ENCODE measurements at regions not wholly inside any gene's neighbourhood (a gene's known extent, or its start where the extent isn't known, plus 50 kb on each side); places are given as distances from the start of the nearest gene placed in this dataset.
"Not testable (repeated sequence)": the region's sequence is repeated elsewhere in the genome, so short reads cannot be mapped to it uniquely, and the experiment has no call there.

DNA sequence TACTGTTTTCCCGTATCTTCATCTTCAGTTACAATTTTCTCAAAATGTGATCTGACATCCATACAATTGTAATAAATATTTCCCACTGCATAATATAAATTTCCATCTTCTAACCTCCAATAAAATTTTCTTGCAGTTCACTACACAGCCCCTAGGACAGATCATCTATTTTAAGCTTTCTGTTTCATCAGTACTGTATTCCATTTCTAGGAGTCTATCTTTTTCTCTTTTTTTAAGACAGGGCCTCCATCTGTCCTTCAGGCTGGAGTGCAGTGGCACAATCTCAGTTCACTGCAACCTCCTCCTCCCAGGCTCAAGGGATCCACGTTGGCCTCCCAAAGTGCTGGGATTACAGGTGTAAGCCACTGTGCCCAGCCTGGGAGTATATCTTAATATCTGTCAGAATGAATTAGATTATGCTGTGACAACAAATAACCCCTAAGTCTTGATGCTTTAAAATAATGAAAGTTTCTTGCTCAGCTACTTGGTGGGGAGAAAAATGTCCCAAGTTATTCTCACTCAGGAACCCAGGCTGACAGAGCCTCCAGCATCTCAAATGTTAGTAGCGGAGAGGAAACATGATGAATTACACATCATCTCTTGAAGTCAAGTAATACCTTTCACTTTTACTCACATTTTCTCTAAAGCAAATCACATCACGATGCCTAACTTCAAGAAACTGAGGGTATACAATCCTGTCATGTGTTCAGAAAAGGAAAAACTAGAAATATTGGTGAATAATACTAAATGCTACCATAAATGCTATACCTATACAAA lies 92.2 kb downstream of the BUD13 start:
- no peak for DNase-seq (ENCODE audit: low read depth in 1 of 2, low spot score in 1 of 2)
- 6% methylated on average over 4 of the region's 4 CpGs for WGBS (ENCODE audit: missing lambda C conversion rate)
- H3K27ac ChIP-seq: no peak overlapping the region
- no peak overlapping the region for H3K4me3 ChIP-seq
- no peak overlapping the region for H3K4me2 ChIP-seq
- ChIA-PET POLR2A (no interaction called here), CTCF (no interaction called here)
- no peak for FAIRE-seq
- ATAC-seq: no peak
- no peaks in the 10 kb centered on the region; the same call in 2 of the 3 replicates for H3K9me3 ChIP-seq
- no peaks in the 10 kb centered on the region for H3K4me1 ChIP-seq
- TF ChIP-seq CHD2 (IDR thresholded peaks at IDR 0.05; ENCODE audit: low read length, partially characterized antibody): no peak
- TF ChIP-seq CHD4 (IDR thresholded peaks at IDR 0.05; ENCODE audit: borderline replicate concordance): no peak
- TF ChIP-seq, protein P1, sequence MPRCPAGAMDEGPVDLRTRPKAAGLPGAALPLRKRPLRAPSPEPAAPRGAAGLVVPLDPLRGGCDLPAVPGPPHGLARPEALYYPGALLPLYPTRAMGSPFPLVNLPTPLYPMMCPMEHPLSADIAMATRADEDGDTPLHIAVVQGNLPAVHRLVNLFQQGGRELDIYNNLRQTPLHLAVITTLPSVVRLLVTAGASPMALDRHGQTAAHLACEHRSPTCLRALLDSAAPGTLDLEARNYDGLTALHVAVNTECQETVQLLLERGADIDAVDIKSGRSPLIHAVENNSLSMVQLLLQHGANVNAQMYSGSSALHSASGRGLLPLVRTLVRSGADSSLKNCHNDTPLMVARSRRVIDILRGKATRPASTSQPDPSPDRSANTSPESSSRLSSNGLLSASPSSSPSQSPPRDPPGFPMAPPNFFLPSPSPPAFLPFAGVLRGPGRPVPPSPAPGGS (IDR thresholded peaks at IDR 0.05): no peak
- no peak for TF ChIP-seq SMC3 (IDR thresholded peaks at IDR 0.05)
- no peak for TF ChIP-seq TP53 (CRISPR knock-in tag; IDR thresholded peaks at IDR 0.05)
- TF ChIP-seq ESRRA (IDR thresholded peaks at IDR 0.05; ENCODE audit: borderline replicate concordance, low read length): no peak
- TF ChIP-seq CBX2 (IDR thresholded peaks at IDR 0.05; ENCODE audit: borderline replicate concordance, low read depth): no peak
- no peak for TF ChIP-seq RNF2 (IDR thresholded peaks at IDR 0.05; ENCODE audit: borderline replicate concordance, low read depth)
- TF ChIP-seq RAD21 (conservative IDR thresholded peaks at IDR 0.05 in 1 of 2, IDR thresholded peaks at IDR 0.05 in 1 of 2): no peak
- no peak for TF ChIP-seq GATA3 (IDR thresholded peaks at IDR 0.05; ENCODE audit: borderline replicate concordance)
- no peak for TF ChIP-seq EP300 (IDR thresholded peaks at IDR 0.05)

DNA sequence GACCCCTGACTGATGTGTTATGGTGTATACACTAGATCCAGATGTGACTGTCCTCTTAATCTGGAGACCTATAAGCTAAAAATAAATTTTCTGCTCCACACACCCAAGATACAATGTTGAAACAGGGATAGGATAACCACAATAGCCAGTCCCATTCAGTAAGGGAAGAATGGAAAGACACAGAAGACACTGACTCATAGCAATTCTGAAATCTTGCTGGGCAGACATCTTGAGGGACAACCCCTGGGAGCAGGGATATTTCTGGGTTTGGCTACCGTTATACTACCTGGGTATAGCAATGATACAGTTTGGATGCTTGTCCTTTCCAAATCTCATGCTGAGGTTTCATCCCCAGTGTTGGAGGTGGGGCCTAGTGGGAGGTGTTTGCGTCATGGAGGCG lies 93.9 kb downstream of the BUD13 start:
- no peaks in the 10 kb centered on the region for H3K4me1 ChIP-seq
- ATAC-seq (no peak), FAIRE-seq (no peak), DNase-seq (ENCODE audit: low read depth in 1 of 2, low spot score in 1 of 2) (no peak)
- no peak overlapping the region for H3K4me2 ChIP-seq
- H3K4me3 ChIP-seq: no peak overlapping the region
- WGBS (ENCODE audit: missing lambda C conversion rate): 29% methylated on average over 3 of the region's 3 CpGs
- H3K9me3 ChIP-seq: no peaks in the 10 kb centered on the region; the same call in 2 of the 3 replicates
- CTCF ChIA-PET: no interaction called here
- no peak for TF ChIP-seq EHMT2 (IDR thresholded peaks at IDR 0.05; ENCODE audit: low read depth)
- TF ChIP-seq MAZ (IDR thresholded peaks at IDR 0.05; ENCODE audit: borderline replicate concordance, low read depth, low read length): no peak
- no peak for TF ChIP-seq RCOR1 (IDR thresholded peaks at IDR 0.05; ENCODE audit: low read depth, low read length)
- no peak for TF ChIP-seq CHD4 (IDR thresholded peaks at IDR 0.05; ENCODE audit: borderline replicate concordance)
- TF ChIP-seq KDM1A (IDR thresholded peaks at IDR 0.05; ENCODE audit: low read depth): no peak
- POLR2A ChIA-PET: no interaction called here
- no peak overlapping the region for H3K27ac ChIP-seq

DNA sequence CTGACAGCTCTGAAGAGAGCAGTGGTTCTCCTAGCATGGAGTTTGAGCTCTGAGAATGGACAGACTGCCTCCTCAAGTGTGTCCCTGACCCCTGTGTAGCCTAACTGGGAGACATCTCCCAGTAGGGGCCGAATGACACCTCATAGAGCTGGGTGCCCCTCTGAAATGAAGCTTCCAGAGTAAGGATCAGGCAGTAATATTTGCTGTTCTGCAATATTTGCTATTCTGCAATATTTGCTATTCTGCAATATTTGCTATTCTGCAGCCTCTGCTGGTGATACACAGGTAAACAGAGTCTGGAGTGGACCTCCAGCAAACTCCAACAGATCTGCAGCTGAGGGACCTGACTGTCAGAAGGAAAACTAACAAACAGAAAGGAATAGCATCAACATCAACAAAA lies 105.5 kb downstream of the BUD13 start:
- H3K4me1 ChIP-seq; H3K4me2 ChIP-seq; H3K27ac ChIP-seq; ATAC-seq; POLR2A ChIA-PET; H3K9me3 ChIP-seq; H3K4me3 ChIP-seq; FAIRE-seq; DNase-seq (ENCODE audit: low read depth in 1 of 2, low spot score in 1 of 2): not testable (repeated sequence)
- WGBS (ENCODE audit: missing lambda C conversion rate): 0% methylated on average over 1 of the region's 1 CpG
- CTCF ChIA-PET: interaction anchor here (1.7 kb wide), 1 partner anchor 25 kb away, joined by 5 read pairs; no protein-coding TSS in a partner anchor

DNA sequence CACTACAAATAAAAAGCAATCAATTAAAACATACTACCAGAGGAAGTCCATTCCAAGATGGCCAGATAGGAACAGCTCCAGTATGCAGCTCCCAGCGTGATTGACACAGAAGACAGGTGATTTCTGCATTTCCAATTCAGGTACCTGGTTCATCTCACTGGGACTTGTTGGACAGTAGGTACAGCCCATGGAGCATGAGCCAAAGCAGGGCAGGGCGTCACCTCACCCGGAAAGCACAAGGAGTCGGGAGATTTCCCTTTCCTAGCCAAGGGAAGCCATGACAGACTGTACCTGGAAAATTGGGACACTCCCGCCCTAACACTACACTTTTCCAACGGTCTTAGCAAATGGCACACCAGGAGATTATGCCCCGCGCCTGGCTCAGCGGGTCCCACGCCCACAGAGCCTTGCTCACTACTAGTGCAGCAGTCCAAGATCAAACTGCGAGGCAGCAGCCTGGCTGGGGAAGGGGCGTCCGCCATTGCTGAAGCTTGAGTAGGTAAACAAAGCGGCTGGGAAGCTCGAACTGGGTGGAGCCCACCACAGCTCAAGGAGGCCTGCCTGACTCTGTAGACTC lies 106.0 kb downstream of the BUD13 start:
- DNase-seq (ENCODE audit: low read depth in 1 of 2, low spot score in 1 of 2); H3K27ac ChIP-seq; H3K4me3 ChIP-seq; POLR2A ChIA-PET; FAIRE-seq; H3K4me1 ChIP-seq; H3K9me3 ChIP-seq; ATAC-seq; H3K4me2 ChIP-seq: not testable (repeated sequence)
- 0% methylated on average over 1 of the region's 15 CpGs for WGBS (ENCODE audit: missing lambda C conversion rate)
- CTCF ChIA-PET: interaction anchor here (1.7 kb wide), 1 partner anchor 25 kb away, joined by 5 read pairs; no protein-coding TSS in a partner anchor
